ENCODE measurements at regions not wholly inside any gene's neighbourhood (a gene's known extent, or its start where the extent isn't known, plus 50 kb on each side); places are given as distances from the start of the nearest gene placed in this dataset.
"Not testable (repeated sequence)": the region's sequence is repeated elsewhere in the genome, so short reads cannot be mapped to it uniquely, and the experiment has no call there.

DNA sequence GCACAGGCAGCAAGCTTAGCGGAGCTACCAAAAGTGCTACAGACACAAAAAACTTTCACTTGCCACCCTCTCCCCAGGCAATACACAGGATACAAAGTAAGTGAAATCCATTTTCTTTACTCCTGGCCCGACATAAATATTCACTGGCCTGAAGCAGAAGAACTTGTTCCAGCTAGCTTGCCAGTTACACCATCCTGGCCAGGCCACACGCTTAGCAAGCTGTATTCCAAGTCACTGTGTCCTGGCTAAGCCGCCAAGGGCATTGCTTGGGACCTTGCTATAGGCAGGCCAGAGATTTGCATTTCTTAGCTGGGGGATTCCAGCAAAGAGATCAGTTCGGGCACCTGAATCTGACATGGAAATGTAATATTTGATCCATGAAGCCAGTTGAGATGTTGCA lies 71.0 kb upstream of the SLC1A3 start:
- DNase-seq = no peak

DNA sequence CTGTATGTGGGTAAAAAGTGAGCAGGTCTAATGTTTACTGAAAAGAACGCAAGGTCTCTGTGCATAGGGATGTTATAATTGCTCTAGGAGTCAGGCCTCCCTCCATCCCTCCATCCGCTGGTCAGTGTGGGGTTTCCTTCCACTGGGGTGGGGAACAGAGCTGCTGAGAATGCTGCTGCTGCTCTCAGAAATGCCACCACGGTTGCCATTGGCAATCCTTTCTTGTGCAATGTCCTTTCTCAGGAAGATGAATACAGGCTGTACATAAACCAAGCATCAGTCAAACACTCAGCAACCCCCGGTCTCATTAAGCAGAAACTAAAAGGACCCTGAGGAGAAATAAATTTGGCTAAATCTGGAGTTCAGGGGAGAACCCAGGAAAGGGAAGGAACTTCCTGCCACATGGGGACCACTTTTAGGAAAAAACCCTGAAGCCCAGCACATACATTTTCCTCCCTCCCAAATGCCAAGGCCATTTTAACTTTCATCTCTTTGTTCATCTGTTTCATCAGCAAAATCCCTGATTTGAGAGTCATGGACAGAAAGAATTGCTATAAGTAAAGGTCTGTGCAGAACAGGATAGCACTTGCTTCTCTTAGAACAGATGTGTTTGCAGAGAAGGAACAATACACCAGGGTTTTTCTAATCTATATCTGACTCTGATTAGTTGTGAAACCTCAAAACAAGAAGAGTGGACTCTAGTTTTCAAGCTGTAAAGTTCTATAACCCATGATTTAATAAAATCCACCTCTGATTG lies 70.4 kb upstream of the SLC1A3 start:
- DNase-seq = no peak

DNA sequence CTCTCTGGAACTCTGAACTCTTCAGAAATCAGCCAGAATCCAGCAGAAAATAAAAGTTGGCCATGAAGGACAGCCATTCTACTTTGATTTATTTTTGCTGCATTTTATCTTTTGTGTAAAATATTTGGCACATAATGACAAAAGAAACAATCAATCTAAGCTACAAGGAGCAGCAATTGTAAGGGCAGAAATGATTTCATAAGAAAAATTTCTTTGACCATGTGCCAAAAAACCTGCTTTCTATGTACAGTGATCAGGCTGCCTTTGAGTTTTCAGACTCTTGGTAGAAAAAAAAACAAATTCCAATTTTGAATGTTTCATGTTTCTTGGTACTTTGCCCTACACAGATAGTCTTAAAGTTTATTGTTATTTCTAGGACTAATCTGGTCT lies 69.8 kb upstream of the SLC1A3 start:
- DNase-seq = no peak

DNA sequence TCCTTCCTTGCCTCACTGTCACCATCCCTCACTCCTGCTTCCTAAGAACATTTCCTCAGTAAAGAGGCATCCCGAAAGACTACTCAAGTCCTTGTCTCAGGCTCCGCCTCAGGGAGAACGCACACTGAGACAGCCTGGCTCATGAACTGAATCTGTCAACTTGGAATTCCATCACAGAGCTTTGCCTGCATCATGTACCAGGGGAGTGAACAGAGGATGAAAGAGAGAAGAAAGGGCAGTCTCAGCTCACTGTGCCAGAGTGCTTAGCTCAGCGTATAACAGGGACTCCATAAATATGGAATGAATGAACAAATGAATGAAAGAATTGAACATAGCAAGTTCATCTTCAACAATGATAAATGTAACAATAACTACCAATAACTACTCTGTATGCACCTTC lies 68.7 kb upstream of the SLC1A3 start:
- DNase-seq = no peak

DNA sequence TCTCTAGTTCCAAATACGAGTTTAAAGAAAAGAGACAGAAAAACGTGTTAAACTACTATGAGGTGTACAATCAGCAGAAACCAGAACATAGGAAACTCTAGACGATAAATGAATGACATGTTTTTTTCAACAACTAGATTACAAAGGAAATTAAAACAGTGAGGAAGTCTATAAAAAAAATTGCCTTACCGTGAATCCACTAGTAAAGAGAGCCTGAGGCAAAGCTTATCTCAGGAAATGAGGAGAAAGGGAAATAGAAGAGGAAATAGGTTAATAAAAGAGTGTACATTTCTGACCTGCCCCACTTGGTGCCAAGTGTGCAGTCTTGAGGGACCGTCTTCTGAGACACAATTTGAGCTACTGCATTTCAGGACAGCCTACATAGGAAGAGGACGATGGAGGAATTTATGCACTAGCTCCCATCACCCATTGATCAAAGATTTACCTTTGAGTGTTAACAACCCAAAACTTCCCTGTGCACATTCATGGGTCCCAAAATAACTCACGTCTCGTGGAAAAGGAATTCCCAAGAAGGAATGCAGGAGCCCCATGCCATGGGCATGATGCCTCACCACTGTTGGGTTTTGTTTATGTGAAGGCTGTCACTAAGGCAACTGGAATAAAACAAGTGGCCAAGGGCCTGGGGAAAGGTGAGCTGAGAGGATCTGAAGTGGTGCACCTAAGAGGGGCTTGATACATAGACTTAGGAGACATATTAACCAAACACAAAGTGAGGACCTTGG lies 53.6 kb upstream of the SLC1A3 start:
- DNase-seq = no peak

DNA sequence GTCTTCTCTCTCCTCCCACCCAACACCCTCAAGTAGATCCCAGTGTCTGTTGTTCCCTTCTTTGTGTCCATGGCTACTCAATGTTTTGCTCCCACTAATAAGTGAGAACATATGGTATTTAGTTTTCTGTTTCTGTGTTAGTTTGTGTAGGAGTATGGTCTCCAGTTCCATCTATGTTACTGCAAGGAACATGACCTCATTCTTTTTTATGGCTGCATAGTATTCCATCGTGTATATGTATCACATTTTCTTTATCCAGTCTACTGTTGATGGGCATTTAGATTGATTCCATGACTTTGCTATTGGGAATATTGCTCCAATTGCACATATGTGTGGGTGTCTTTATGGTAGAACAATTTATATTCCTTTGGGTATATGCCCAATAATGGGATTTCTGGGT lies 51.4 kb upstream of the SLC1A3 start:
- not testable (repeated sequence) for DNase-seq

Data from activated T-cell treated with anti-CD3 and anti-CD28 coated beads, Interleukin-2, amount 50 U/mL, for 48 hours (primary cell).